HCT116 (cell line): ENCODE measurements at regions not wholly inside any gene's neighbourhood (a gene's known extent, or its start where the extent isn't known, plus 50 kb on each side); places are given as distances from the start of the nearest gene placed in this dataset.

Experiments
- ATAC-seq: fragments of 200-7000 bp; cut with Tn5 transposase; 2 replicates; pipeline ENCODE4 v1.9.1; 2020; ENCODE audit warnings: mild to moderate bottlenecking, moderate library complexity
- BruUV-seq: library from RNA; stranded (reverse); fragments of 400-500 nt; replicated peaks from 2 replicates; lab custom pipeline; 2021; lab: Mats Ljungman, UMichigan
- CTCF ChIA-PET: fragments of 300-600 bp; sonication (Branson Sonifier 250); formaldehyde crosslinking; loops from one replicate; lab custom pipeline; 2021; ENCODE audit warnings: antibody characterized with exemption; lab: Charles Lee
- POLR2A ChIA-PET: fragments of 300-600, 350-600 bp; sonication (Branson Sonifier 250); formaldehyde crosslinking; loops from one replicate; lab custom pipeline; 2021; ENCODE audit warnings: antibody characterized with exemption; lab: Charles Lee
- RAD21 ChIA-PET, 2 experiments: fragments of 300-600 bp; sonication (Branson Sonifier 250); formaldehyde crosslinking; loops; one replicate each; lab custom pipeline; 2023; ENCODE audit warnings: low total read pairs in 2 of 2; ENCODE audit not compliant: uncharacterized antibody in 2 of 2, unreplicated experiment in 2 of 2, low non-redundant PET in 1 of 2; lab: Charles Lee
- DNase-seq: peaks from one replicate; pipeline ENCODE4 v3.0.0-alpha.2; 2010; ENCODE audit warnings: low read depth, low spot score
- H2AFZ ChIP-seq: fragments of 200-600 bp; shearing (Covaris generic), sonication (generic); 2 replicates; pipeline ENCODE4 v1.6.1; 2017; ENCODE audit warnings: low read depth, mixed run types, mixed read lengths, antibody characterized with exemption, low read length; ENCODE audit not compliant: poor library complexity, severe bottlenecking
- H3K27ac ChIP-seq: 2 replicates; pipeline ENCODE4 v1.5.1; 2012; ENCODE audit warnings: low read depth, low read length
- H3K27me3 ChIP-seq: fragments of 200-600 bp; sonication (generic); 2 replicates; pipeline ENCODE4 v1.6.1; 2016; ENCODE audit warnings: mixed run types, low read length, mixed read lengths; ENCODE audit not compliant: insufficient read depth
- H3K36me3 ChIP-seq, 2 experiments: fragments of 200-500 bp in 1 of 2; fragments of 200-600 bp in 1 of 2; sonication (Bioruptor generic) in 1 of 2; sonication (generic) in 1 of 2; 2 replicates each; pipeline versions ENCODE4 v1.5.1 to v1.6.1; 2014 to 2016; ENCODE audit warnings: low read length in 2 of 2, inconsistent platforms in 1 of 2, mixed read lengths in 1 of 2, mixed run types in 1 of 2; ENCODE audit not compliant: insufficient read depth in 2 of 2, control insufficient read depth in 1 of 2
- H3K4me1 ChIP-seq, 2 experiments: fragments of 200-600 bp in 1 of 2; sonication (generic) in 1 of 2; 2 replicates each; pipeline versions ENCODE4 v1.5.1 to v1.6.1; 2012 to 2017; ENCODE audit warnings: low read length in 2 of 2, inconsistent platforms in 1 of 2, mild to moderate bottlenecking in 1 of 2, mixed read lengths in 1 of 2, mixed run types in 1 of 2, moderate library complexity in 1 of 2; ENCODE audit not compliant: insufficient read depth in 2 of 2, control insufficient read depth in 1 of 2
- H3K4me2 ChIP-seq: fragments of 200-600 bp; sonication (generic); 2 replicates; pipeline ENCODE4 v1.6.1; 2017; ENCODE audit warnings: mixed run types, low read length, mixed read lengths
- H3K4me3 ChIP-seq, 2 experiments: fragments of 200-600 bp in 1 of 2; sonication (generic) in 1 of 2; replicated peaks in 1 of 2; 2 replicates each; pipeline ENCODE4 v1.5.1; 2011 to 2016; ENCODE audit warnings: low read length in 2 of 2, control low read depth in 1 of 2, low read depth in 1 of 2, mild to moderate bottlenecking in 1 of 2, mixed read lengths in 1 of 2, mixed run types in 1 of 2
- H3K79me2 ChIP-seq: fragments of 200-600 bp; sonication (generic); 2 replicates; pipeline ENCODE4 v1.6.1; 2017; ENCODE audit warnings: mild to moderate bottlenecking, mixed run types, low read length, moderate library complexity, mixed read lengths; ENCODE audit not compliant: insufficient read depth
- H3K9ac ChIP-seq: fragments of 200-600 bp; sonication (generic); 2 replicates; pipeline ENCODE4 v1.6.1; 2016; ENCODE audit warnings: low read length, mixed read lengths
- H3K9me2 ChIP-seq: fragments of 200-600 bp; sonication (generic), shearing (Covaris generic); 2 replicates; pipeline ENCODE4 v1.6.1; 2017; ENCODE audit warnings: mixed run types, mild to moderate bottlenecking, moderate library complexity; ENCODE audit not compliant: insufficient read depth
- H3K9me3 ChIP-seq, 2 experiments: fragments of 200-500 bp in 1 of 2; fragments of 200-600 bp in 1 of 2; sonication (Bioruptor generic) in 1 of 2; sonication (generic) in 1 of 2; 2 replicates each; pipeline ENCODE4 v1.6.1; 2014 to 2017; ENCODE audit warnings: low read length in 2 of 2, mixed read lengths in 2 of 2, inconsistent platforms in 1 of 2, low read depth in 1 of 2, mild to moderate bottlenecking in 1 of 2, mixed run types in 1 of 2, moderate library complexity in 1 of 2; ENCODE audit not compliant: control insufficient read depth in 1 of 2, insufficient read depth in 1 of 2
- H4K20me1 ChIP-seq: fragments of 200-600 bp; sonication (generic), shearing (Covaris generic); 2 replicates; pipeline ENCODE4 v1.6.1; 2017; ENCODE audit warnings: mixed run types, mild to moderate bottlenecking, moderate library complexity; ENCODE audit not compliant: insufficient read depth
- ATF3 ChIP-seq: IDR thresholded peaks from 2 replicates; pipeline ENCODE4 v1.6.1; 2012
- CBX3 ChIP-seq: IDR thresholded peaks from 2 replicates; pipeline ENCODE4 v1.6.1; 2012; ENCODE audit warnings: low read depth
- CEBPB ChIP-seq: IDR thresholded peaks from 2 replicates; pipeline ENCODE4 v1.6.1; 2012; ENCODE audit warnings: low read depth
- CTCF ChIP-seq, 3 experiments: fragments of 200-600 bp in 1 of 3; sonication (generic) in 1 of 3; IDR thresholded peaks in 2 of 3; conservative IDR thresholded peaks in 1 of 3; 2 replicates each; pipeline ENCODE4 v1.5.1; 2012 to 2017; ENCODE audit warnings: low read depth in 2 of 3, low read length in 2 of 3, antibody characterized with exemption in 1 of 3, borderline replicate concordance in 1 of 3, control low read depth in 1 of 3, mild to moderate bottlenecking in 1 of 3, mixed read lengths in 1 of 3, mixed run types in 1 of 3, moderate library complexity in 1 of 3; ENCODE audit not compliant: insufficient read depth in 1 of 3
- EGR1 ChIP-seq: IDR thresholded peaks from 2 replicates; pipeline ENCODE4 v1.6.1; 2012; ENCODE audit warnings: low read depth
- EZH2 ChIP-seq: fragments of 200-600 bp; sonication (generic); IDR thresholded peaks from 2 replicates; pipeline ENCODE4 v1.6.1; 2017; ENCODE audit warnings: antibody characterized with exemption, mixed run types
- EZH2phosphoT487 ChIP-seq: fragments of 200-600 bp; IDR thresholded peaks from 2 replicates; pipeline ENCODE4 v1.6.1; 2018; ENCODE audit warnings: antibody characterized with exemption, borderline replicate concordance
- FOSL1 ChIP-seq: IDR thresholded peaks from 2 replicates; pipeline ENCODE4 v1.6.1; 2012; ENCODE audit warnings: low read depth
- JUND ChIP-seq: IDR thresholded peaks from 2 replicates; pipeline ENCODE4 v1.6.1; 2012
- MAX ChIP-seq: IDR thresholded peaks from 2 replicates; pipeline ENCODE4 v1.6.1; 2012
- POLR2A ChIP-seq: IDR thresholded peaks from 2 replicates; pipeline ENCODE4 v1.7.0; 2011; ENCODE audit warnings: borderline replicate concordance; ENCODE audit not compliant: insufficient read depth, insufficient read length; ENCODE audit errors: extremely low read depth
- RAD21 ChIP-seq: IDR thresholded peaks from 2 replicates; pipeline ENCODE4 v1.6.1; 2012; ENCODE audit warnings: low read depth, mild to moderate bottlenecking
- SIN3A ChIP-seq: IDR thresholded peaks from 2 replicates; pipeline ENCODE4 v1.6.1; 2012; ENCODE audit warnings: low read depth
- SP1 ChIP-seq: IDR thresholded peaks from 2 replicates; pipeline ENCODE4 v1.6.1; 2012; ENCODE audit warnings: low read depth
- SRF ChIP-seq: IDR thresholded peaks from 2 replicates; pipeline ENCODE4 v1.6.1; 2012; ENCODE audit warnings: low read depth
- TCF7L2 ChIP-seq: IDR thresholded peaks from 2 replicates; pipeline ENCODE4 v1.7.0; 2011; ENCODE audit warnings: borderline replicate concordance, inconsistent platforms; ENCODE audit not compliant: insufficient read depth, insufficient read length; ENCODE audit errors: extremely low read depth
- YY1 ChIP-seq: IDR thresholded peaks from 2 replicates; pipeline ENCODE4 v1.6.1; 2011; ENCODE audit warnings: low read length, low read depth, moderate library complexity, mild to moderate bottlenecking; ENCODE audit not compliant: insufficient replicate concordance; ENCODE audit errors: extremely low read depth
- ZBTB33 ChIP-seq: IDR thresholded peaks from 2 replicates; pipeline ENCODE4 v1.6.1; 2011; ENCODE audit warnings: mild to moderate bottlenecking, low read length, moderate library complexity; ENCODE audit not compliant: insufficient replicate concordance; ENCODE audit errors: extremely low read depth
- ZFX ChIP-seq: fragments of 450-650 bp; IDR thresholded peaks from 2 replicates; pipeline ENCODE4 v1.6.1; 2017
- intact Hi-C: fragments of 100-400 bp; cut with micrococcal nuclease; formaldehyde crosslinking; loops from 2 replicates; pipeline ENCODE4 v1.10.0; 2022

GRCh38 chr14:83217492-83217891 is 1683.8 kb upstream of the SEL1L start (continued):
- TF ChIP-seq YY1 (no peak), POLR2A (no peak), ZFX (no peak), CBX3 (no peak), ZBTB33 (no peak), SP1 (no peak), ATF3 (no peak)

- intact Hi-C loops: no loop called here
- Histone ChIP-seq H4K20me1 (no peaks in the 10 kb centered on the region), H3K9me2 (no peaks in the 10 kb centered on the region), H2AFZ (no peak overlapping the region), H3K4me3 (no peak overlapping the region), H3K4me2 (no peak overlapping the region), H3K9me3 (peaks cover 12 to 20% of the 10 kb centered on the region in 2 experiments; a peak in 2 of 4 replicates), H3K36me3 (no peaks in the 10 kb centered on the region), H3K79me2 (no peaks in the 10 kb centered on the region), H3K9ac (no peak overlapping the region), H3K27ac (no peak overlapping the region), H3K27me3 (no peaks in the 10 kb centered on the region), H3K4me1 (no peaks in the 10 kb centered on the region)
- ChIA-PET RAD21 (no interaction called here), CTCF (no interaction called here), POLR2A (no interaction called here)
- ATAC-seq (no peak), DNase-seq (no peak)
- no TSS peak for BruUV-seq
- TF ChIP-seq SRF (no peak), CEBPB (no peak), RAD21 (no peak), ZFX (no peak), CTCF (IDR thresholded peaks at IDR 0.05 in 2 of 3, conservative IDR thresholded peaks at IDR 0.05 in 1 of 3; ENCODE audit: borderline replicate concordance in 1 of 3, insufficient read depth in 1 of 3, low read depth in 2 of 3, low read length in 2 of 3) (no peak), SIN3A (no peak), TCF7L2 (no peak), JUND (no peak), EZH2 (no peak), FOSL1 (no peak), EZH2phosphoT487 (no peak), SP1 (no peak), EGR1 (no peak), MAX (no peak), POLR2A (no peak), ZBTB33 (no peak)
Observed at GRCh38 chr14:83247924-83248639, 1714.4 kb upstream of the SEL1L start.
